ENCODE measurements at regions not wholly inside any gene's neighbourhood (a gene's known extent, or its start where the extent isn't known, plus 50 kb on each side); places are given as distances from the start of the nearest gene placed in this dataset.

GRCh38 chr9:118553465-118553864 is 815.8 kb downstream of the BRINP1 start:
- Histone ChIP-seq H3K36me3 (no peaks in the 10 kb centered on the region), H3K4me3 (no peak overlapping the region), H3K4me1 (no peaks in the 10 kb centered on the region), H3K27me3 (no peaks in the 10 kb centered on the region), H3K9me3 (no peaks in the 10 kb centered on the region), H3K27ac (no peak overlapping the region)
- intact Hi-C loops (cut with DNase I; ENCODE audit: low total_unique reads): no loop called here
- no peak for DNase-seq
- no peak for TF ChIP-seq POLR2A (IDR thresholded peaks at IDR 0.05)

GRCh38 chr9:118554987-118555386 is 814.2 kb downstream of the BRINP1 start:
- H3K27ac ChIP-seq: no peak overlapping the region
- no peak for TF ChIP-seq POLR2A (IDR thresholded peaks at IDR 0.05)
- no peak for TF ChIP-seq CTCF (IDR thresholded peaks at IDR 0.05)
- H3K36me3 ChIP-seq: no peaks in the 10 kb centered on the region
- intact Hi-C loops (cut with DNase I; ENCODE audit: low total_unique reads): no loop called here
- no peaks in the 10 kb centered on the region for H3K27me3 ChIP-seq
- no peak for DNase-seq
- no peaks in the 10 kb centered on the region for H3K4me1 ChIP-seq
- H3K4me3 ChIP-seq: no peak overlapping the region
- no peaks in the 10 kb centered on the region for H3K9me3 ChIP-seq

GRCh38 chr9:118558026-118558425 is 811.2 kb downstream of the BRINP1 start:
- Histone ChIP-seq H3K27ac (no peak overlapping the region), H3K27me3 (no peaks in the 10 kb centered on the region), H3K36me3 (no peaks in the 10 kb centered on the region), H3K4me3 (no peak overlapping the region), H3K4me1 (no peaks in the 10 kb centered on the region), H3K9me3 (no peaks in the 10 kb centered on the region)
- TF ChIP-seq CTCF (IDR thresholded peaks at IDR 0.05) (no peak), POLR2A (IDR thresholded peaks at IDR 0.05) (no peak)
- DNase-seq: no peak
- intact Hi-C loops (cut with DNase I; ENCODE audit: low total_unique reads): no loop called here

- Histone ChIP-seq H3K27ac (no peak overlapping the region), H3K9me3 (no peaks in the 10 kb centered on the region), H3K36me3 (no peaks in the 10 kb centered on the region), H3K27me3 (no peaks in the 10 kb centered on the region), H3K4me1 (no peaks in the 10 kb centered on the region), H3K4me3 (no peak overlapping the region)
- no peak for DNase-seq
- TF ChIP-seq POLR2A (IDR thresholded peaks at IDR 0.05) (no peak), CTCF (IDR thresholded peaks at IDR 0.05) (no peak)
- intact Hi-C loops (cut with DNase I; ENCODE audit: low total_unique reads): no loop called here
Observed at GRCh38 chr9:118558891-118559290, 810.3 kb downstream of the BRINP1 start.

- intact Hi-C loops (cut with DNase I; ENCODE audit: low total_unique reads): no loop called here
Observed at GRCh38 chr9:118561051-118561450, 808.2 kb downstream of the BRINP1 start.

More at GRCh38 chr9:118561051-118561450, 808.2 kb downstream of the BRINP1 start:
- no peak for DNase-seq
- Histone ChIP-seq H3K4me1 (no peaks in the 10 kb centered on the region), H3K27ac (no peak overlapping the region), H3K4me3 (no peak overlapping the region), H3K9me3 (no peaks in the 10 kb centered on the region), H3K36me3 (no peaks in the 10 kb centered on the region), H3K27me3 (no peaks in the 10 kb centered on the region)
- TF ChIP-seq POLR2A (IDR thresholded peaks at IDR 0.05): no peak
- no peak for TF ChIP-seq CTCF (IDR thresholded peaks at IDR 0.05)
